HG02623 (cell line): ENCODE measurements at regions not wholly inside any gene's neighbourhood (a gene's known extent, or its start where the extent isn't known, plus 50 kb on each side); places are given as distances from the start of the nearest gene placed in this dataset.
"Not testable (repeated sequence)": the region's sequence is repeated elsewhere in the genome, so short reads cannot be mapped to it uniquely, and the experiment has no call there.

Source experiments
- ATAC-seq: cut with Tn5 transposase; IDR thresholded peaks from one replicate; pipeline ENCODE4 v1.9.1; 2021; ENCODE audit warnings: moderate library complexity; ENCODE audit not compliant: unreplicated experiment

GRCh38 chr2:111420074-111420473, 299.4 kb downstream of the BCL2L11 start:
- not testable (repeated sequence) for ATAC-seq

DNA sequence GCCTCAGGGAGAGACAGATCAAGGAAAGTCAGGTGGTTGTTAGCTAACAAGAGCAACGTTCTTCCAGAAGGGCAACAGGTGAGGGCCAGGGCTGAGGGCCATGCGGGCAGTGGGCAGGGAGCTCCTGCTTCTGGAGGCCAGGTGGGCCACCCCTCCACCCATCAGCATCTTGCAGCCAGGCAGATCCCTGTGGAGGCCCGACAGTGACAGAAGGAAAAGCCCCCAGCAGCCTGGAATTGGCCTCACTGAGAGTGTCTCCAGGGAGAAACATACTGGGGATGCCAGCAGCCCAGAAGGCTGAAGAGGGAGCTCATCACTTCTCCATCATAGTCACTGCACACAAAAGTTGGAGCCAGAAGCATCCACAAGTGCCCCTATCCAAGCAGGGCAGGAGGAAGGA, 300.1 kb downstream of the BCL2L11 start:
- not testable (repeated sequence) for ATAC-seq

DNA sequence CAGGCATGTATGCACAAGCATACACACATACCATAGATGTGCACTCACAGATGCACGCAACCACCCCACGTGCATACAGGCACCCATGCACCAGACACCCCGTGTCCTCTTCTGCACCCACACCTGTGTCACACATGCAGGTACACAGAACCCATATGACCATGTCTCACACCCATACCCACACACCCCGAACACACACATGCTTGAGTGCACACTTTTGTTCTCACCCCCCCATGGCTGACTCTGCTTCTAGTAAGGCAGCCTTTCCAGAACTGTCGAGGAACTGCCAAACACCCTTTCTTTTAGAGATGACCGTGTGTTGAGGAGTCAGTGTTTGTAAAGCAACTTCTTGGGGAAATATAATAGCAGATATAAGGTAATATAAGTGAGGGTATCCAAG, 301.2 kb downstream of the BCL2L11 start:
- ATAC-seq, result not testable (repeated sequence)

DNA sequence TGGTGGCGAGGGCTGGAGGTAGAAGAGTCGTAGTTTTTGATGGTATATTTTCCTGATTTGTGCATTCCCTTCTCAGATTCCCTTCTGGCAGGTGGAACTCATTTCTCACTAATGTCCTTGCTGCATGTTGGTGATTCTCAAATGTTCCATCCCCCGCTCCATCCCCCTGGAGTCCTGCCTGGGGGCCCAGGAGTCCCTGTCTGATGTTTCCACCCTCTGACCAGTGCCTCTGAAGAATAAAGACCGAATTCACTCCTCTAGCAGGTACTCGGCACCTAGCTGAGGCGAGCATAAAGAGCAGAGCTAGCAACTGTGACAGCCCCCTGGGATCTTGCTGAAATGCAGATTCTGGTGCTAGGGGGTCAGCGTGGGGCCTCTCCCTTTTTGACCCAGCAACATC, 301.8 kb downstream of the BCL2L11 start:
- not testable (repeated sequence) for ATAC-seq

DNA sequence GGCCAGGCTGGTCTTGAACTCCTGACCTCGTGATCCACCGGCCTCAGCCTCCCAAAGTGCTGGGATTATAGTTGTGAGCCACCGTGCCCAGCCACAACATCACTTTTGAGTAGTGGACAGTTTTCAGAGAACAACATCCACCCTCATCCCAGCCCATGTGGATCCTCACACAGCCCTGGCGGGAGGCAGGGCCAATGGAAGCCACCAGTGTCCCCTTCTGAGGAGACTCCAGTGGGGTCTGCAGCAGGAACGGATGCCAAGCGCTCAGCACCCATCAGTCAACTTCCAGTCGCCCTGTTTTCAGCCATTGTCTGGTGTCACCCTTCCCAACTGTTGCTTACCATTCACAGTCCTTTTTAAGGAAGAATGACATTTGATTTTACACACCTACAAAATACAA, 302.5 kb downstream of the BCL2L11 start:
- not testable (repeated sequence) for ATAC-seq

- not testable (repeated sequence) for ATAC-seq
Measured at GRCh38 chr2:111424176-111424575, 303.5 kb downstream of the BCL2L11 start.

- ATAC-seq, result peak; percentile 46
Measured at GRCh38 chr2:111424851-111425309, 304.2 kb downstream of the BCL2L11 start.

GRCh38 chr2:111425789-111426201, 305.1 kb downstream of the BCL2L11 start:
- ATAC-seq, result not testable (repeated sequence)

DNA sequence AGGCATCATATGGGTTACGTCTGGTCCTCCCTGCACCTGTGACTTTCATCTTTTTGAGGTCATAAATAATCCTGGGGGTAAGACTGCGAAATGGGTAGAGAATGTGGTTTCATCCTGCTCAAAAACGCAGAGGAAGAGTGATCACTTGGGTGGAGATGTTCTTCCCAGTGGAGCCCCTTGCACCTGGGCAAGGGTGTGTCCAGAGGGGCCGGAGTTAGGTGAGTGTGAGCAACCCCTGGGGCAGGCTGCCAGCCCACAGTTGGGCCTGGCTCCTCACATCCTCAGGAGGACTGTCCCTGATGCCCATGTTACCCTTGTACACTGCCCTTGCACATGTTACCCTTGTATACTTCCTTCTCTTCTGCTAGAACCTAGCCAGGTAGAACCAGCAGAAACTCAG, 306.6 kb downstream of the BCL2L11 start:
- ATAC-seq, result not testable (repeated sequence)

DNA sequence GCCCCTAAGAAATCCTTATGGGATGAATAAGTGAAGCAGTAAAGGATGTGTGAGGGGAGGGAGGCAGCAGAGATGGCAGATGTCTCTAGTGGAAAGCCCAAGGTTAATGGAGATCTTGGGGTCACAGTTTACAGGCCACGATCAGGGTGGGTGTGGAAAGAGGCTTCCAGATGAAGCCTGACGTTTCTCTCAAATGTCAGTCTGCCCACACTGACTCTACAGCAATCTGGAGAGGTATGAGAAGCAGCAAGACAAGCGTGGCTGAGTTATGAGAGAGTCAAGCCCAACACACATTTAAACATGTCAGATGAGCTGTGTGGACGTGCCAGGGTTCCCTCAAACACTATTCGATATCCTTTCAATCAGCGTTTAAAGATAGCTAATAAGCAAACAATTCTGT, 308.2 kb downstream of the BCL2L11 start:
- not testable (repeated sequence) for ATAC-seq

GRCh38 chr2:111429353-111429752, 308.6 kb downstream of the BCL2L11 start:
- ATAC-seq, result peak; percentile 39

DNA sequence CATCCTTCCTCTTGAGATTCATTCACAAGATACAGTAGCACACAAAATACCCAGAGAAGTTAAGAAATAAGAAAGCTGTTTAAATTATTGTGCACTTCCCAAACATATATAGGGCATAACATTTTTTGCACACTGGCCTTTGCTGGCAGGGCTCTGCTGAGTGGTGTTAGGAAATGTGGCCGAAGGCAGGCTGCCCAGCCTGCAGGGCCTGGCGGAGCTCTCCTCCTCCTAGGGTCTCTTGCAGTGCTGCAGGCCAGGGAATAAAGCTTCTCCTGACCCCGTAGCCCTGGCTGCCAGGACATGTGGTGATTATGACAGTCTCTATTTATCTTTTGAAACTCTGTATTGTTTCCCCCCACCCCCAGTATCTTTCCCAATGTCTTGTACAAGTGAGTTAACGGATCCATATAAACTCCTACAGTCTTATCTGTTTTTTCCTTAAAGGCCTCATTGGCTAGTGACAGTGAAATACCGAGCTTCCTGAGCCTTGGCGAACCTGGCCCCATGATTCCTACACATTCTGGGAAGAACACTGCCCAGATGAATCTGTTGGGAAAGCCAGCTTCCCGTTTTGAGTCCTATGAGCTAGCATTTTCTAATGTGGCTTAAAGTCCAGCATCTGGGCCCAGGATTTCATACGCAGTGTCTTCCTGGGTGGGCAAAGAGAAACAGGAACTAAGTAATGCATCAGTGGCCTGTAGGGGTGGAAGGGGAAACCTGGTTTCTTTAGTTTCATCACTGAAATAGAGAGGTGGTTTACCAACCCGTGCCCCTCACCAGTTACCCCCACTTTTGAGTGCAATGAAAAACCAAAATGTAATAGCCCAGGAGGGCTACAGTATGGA, 310.3 kb downstream of the BCL2L11 start:
- peak; percentile 56 for ATAC-seq

DNA sequence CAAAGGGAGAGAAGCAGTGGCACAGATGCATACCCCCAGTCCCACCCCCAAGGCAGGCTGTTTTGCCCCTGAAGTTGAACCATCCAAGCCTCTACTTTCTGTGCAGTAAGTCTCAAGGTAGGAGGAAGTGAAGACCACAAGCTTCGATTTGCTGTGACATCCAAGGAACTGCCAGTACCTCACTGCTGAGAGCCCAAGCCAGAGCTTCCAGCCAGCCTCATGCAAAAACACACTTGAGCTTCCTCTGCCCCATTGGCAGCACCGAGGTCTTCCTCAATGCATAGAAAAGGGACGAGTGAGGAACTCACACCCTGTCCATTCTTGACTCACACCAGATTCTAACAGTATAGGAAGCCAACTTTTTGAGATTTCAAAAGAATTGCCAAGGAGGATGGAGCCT, 311.7 kb downstream of the BCL2L11 start:
- ATAC-seq, result not testable (repeated sequence)

GRCh38 chr2:111432916-111433499, 312.3 kb downstream of the BCL2L11 start:
- not testable (repeated sequence) for ATAC-seq

GRCh38 chr2:111433892-111434607, 313.3 kb downstream of the BCL2L11 start:
- ATAC-seq, result not testable (repeated sequence)

DNA sequence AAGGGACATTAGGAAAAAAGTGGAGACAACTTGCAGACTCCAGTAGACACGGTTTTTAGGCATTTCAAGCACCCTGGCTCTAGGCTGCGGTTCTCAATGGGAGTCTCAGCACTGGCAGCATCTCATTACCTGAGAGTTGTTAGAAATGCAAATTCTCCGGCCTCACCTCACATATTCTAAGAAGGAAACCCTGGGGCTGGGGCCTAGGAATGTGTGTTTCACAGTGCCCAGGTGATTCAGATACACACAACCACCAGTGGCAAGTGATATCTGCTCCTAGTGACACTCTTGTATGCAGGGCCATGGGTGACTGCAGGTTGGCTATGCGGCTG, 313.9 kb downstream of the BCL2L11 start:
- not testable (repeated sequence) for ATAC-seq

DNA sequence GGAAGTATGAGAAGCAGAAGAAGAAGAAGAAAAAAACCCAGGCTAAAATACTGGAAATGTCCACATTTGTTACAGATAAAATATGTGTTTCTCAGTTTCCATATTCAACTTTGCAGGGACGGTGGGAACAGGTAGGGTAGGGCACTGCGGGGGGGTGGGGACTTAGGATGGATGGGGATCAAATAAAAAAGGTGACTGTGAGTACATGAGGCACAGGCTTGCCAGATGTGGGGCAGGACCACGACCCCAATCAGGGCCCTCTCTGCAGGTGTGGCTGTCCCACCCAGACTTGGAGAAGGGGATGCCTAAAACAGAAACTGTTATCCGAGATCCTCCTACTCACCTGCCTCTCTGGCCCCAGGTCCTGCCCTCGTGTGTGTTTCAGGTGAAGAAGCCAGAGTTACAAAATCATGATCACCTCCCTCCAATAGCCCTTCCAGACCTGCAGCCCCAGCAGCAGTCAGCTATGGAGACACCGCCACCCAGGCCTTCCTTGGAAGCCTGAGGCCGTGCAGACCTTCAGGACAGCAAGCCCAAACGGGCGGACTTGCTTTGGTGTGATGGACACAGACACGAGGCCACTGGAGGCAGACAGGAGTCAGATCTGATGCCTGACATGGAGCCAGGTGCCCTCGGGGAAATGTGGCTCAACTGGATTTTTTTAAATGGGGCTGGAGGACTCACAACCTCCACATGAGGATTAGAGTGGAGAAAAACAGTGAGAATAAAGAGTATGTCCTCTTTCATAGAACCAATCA, 315.0 kb downstream of the BCL2L11 start:
- ATAC-seq, result not testable (repeated sequence)

DNA sequence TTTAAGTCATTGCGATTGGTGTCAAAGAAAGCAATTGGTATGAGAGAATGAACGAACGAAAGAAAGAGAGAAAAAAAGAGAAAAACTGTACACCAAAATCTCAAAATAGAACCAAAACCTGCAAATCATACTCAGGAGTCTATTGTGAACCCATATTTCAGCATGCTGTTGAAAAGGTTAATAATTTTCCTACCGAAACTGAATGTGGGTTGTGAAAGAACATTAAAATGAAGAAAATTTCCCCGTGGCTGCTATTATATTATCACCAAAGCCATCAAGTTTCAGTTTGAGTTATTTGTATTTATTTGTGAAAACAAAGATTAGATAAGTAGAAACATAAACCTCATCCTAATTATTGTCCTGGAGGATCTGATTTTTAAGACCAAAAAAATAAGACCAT, 315.7 kb downstream of the BCL2L11 start:
- peak; percentile 39 for ATAC-seq

GRCh38 chr2:111437288-111437990, 316.7 kb downstream of the BCL2L11 start:
- not testable (repeated sequence) for ATAC-seq

DNA sequence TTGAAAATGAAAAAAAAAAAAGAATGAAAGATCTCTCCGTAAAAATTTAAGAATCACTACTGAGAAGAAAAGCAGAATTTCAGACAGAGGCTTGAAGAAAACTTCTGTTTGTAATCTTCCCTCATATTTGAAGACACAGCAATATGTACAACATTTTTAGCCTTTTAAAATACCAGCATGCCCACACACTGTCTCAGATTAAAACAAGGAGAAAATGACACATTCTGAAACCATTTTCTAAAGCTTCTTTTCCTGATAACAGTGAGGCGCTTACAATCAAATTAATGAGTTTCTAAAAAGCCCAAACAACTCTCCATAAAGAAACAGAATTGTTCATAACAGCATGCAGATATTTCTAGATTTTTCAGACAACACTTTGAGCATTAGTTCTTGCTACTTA, 317.4 kb downstream of the BCL2L11 start:
- ATAC-seq, result not testable (repeated sequence)
